Stomach (tissue), 8 donors: ENCODE measurements at regions not wholly inside any gene's neighbourhood (a gene's known extent, or its start where the extent isn't known, plus 50 kb on each side); places are given as distances from the start of the nearest gene placed in this dataset.

ENCODE experiments used
- DNase-seq, 2 donors: peaks; one replicate each; pipeline versions ENCODE4 v3.0.0 to v3.0.0-alpha.2; 2013 to 2019
- H3K27ac ChIP-seq, 5 donors: fragments of 200-600 bp in 4 of 5; sonication (generic) in 4 of 5; one replicate each; pipeline ENCODE4 v1.5.1; 2013 to 2019; ENCODE audit warnings: mild to moderate bottlenecking in 1 of 5, moderate library complexity in 1 of 5
- H3K27me3 ChIP-seq, 3 donors: fragments of 200-600 bp; sonication (generic); one replicate each; pipeline ENCODE4 v1.5.1; 2017 to 2019; ENCODE audit warnings: mixed run types in 1 of 3
- H3K36me3 ChIP-seq, 4 donors: fragments of 200-600 bp; sonication (generic); 1 replicate in 3 of 4; 2 replicates in 1 of 4; pipeline ENCODE4 v1.5.1; 2016 to 2019
- H3K4me1 ChIP-seq, 4 donors: fragments of 200-600 bp; sonication (generic); one replicate each; pipeline ENCODE4 v1.5.1; 2016 to 2019
- H3K4me3 ChIP-seq, 4 donors: fragments of 200-600 bp; sonication (generic) in 3 of 4; one replicate each; pipeline ENCODE4 v1.5.1; 2016 to 2019; ENCODE audit warnings: mild to moderate bottlenecking in 1 of 4
- H3K9me3 ChIP-seq, 4 donors: fragments of 200-600 bp; sonication (generic); one replicate each; pipeline ENCODE4 v1.5.1; 2016 to 2019
- CTCF ChIP-seq, 7 experiments: fragments of 450-650 bp in 4 of 7; fragments of 200-600 bp in 3 of 7; sonication (generic) in 3 of 7; IDR thresholded peaks; one replicate each; pipeline ENCODE4 v1.5.1; 2016 to 2019; ENCODE audit warnings: antibody characterized with exemption in 7 of 7, control low read depth in 2 of 7, mild to moderate bottlenecking in 1 of 7
- EP300 ChIP-seq: sonication (generic); formaldehyde crosslinking; IDR thresholded peaks from one replicate; pipeline ENCODE4 v1.6.1; 2017; ENCODE audit warnings: antibody characterized with exemption
- POLR2A ChIP-seq, 4 donors: fragments of 450-650 bp; IDR thresholded peaks; one replicate each; pipeline ENCODE4 v1.6.1; 2016; ENCODE audit warnings: antibody characterized with exemption in 4 of 4, control low read depth in 2 of 4, mild to moderate bottlenecking in 1 of 4, moderate library complexity in 1 of 4
- POLR2AphosphoS5 ChIP-seq, 3 donors: sonication (generic); formaldehyde crosslinking; IDR thresholded peaks; one replicate each; pipeline ENCODE4 v1.6.1; 2016; ENCODE audit warnings: antibody characterized with exemption in 3 of 3
- WGBS, 5 donors: extraction: QIAGEN DNeasy Blood & Tissue Kit in 3 of 5; methylation state at CpG; one replicate each; pipeline versions ENCODE4 v1.1.5 to v1.1.7; 2013 to 2018; 5-methylcytosine and 5-hydroxymethylcytosine counted together
- intact Hi-C: fragments of 100-400 bp; cut with DNase I; formaldehyde crosslinking; loops from one replicate; pipeline ENCODE4 v1.15.1; 2023; ENCODE audit warnings: low total_unique reads
- donor health status: healthy with polysubstance abuse.
- donor health status: Bipolar disorder and iron deficiency.
- donor health status: healthy.

GRCh38 chr4:125705681-125706080, 390.9 kb downstream of the FAT4 start:
- no peaks in the 10 kb centered on the region for H3K36me3 ChIP-seq
- 54 to 74% (median 56%) methylated on average over 1 of the region's 1 CpG for WGBS, 5 donors
- H3K9me3 ChIP-seq, result peaks cover 0 to 5% (median 0%) of the 10 kb centered on the region in 4 donors
- no peak for TF ChIP-seq POLR2A (IDR thresholded peaks at IDR 0.05)
- TF ChIP-seq POLR2AphosphoS5 (IDR thresholded peaks at IDR 0.05), result no peak
- TF ChIP-seq EP300, result no peak
- TF ChIP-seq CTCF (IDR thresholded peaks at IDR 0.05), result no peak
- no peaks in the 10 kb centered on the region for H3K4me1 ChIP-seq
- H3K4me3 ChIP-seq, result no peak overlapping the region
- H3K27ac ChIP-seq, result no peak overlapping the region
- intact Hi-C loops, result no loop called here
- H3K27me3 ChIP-seq, result no peaks in the 10 kb centered on the region
- DNase-seq, result no peak

GRCh38 chr4:125707397-125707796, 392.6 kb downstream of the FAT4 start:
- no peak for DNase-seq
- WGBS, 5 donors, result 95 to 98% (median 96%) methylated on average over 17 of the region's 17 CpGs
- TF ChIP-seq EP300 (no peak), POLR2AphosphoS5 (IDR thresholded peaks at IDR 0.05) (no peak), CTCF (IDR thresholded peaks at IDR 0.05) (no peak), POLR2A (IDR thresholded peaks at IDR 0.05) (no peak)
- intact Hi-C loops, result no loop called here
- Histone ChIP-seq H3K36me3 (no peaks in the 10 kb centered on the region), H3K9me3 (peaks cover 0 to 5% (median 0%) of the 10 kb centered on the region in 4 donors), H3K4me1 (no peaks in the 10 kb centered on the region), H3K4me3 (no peak overlapping the region), H3K27me3 (no peaks in the 10 kb centered on the region), H3K27ac (no peak overlapping the region)

- DNase-seq, result no peak
- TF ChIP-seq EP300 (no peak), CTCF (IDR thresholded peaks at IDR 0.05) (no peak), POLR2A (IDR thresholded peaks at IDR 0.05) (no peak), POLR2AphosphoS5 (IDR thresholded peaks at IDR 0.05) (no peak)
- no peaks in the 10 kb centered on the region for H3K4me1 ChIP-seq
- intact Hi-C loops, result no loop called here
- no peak overlapping the region for H3K4me3 ChIP-seq
- no peaks in the 10 kb centered on the region for H3K27me3 ChIP-seq
- no peaks in the 10 kb centered on the region for H3K36me3 ChIP-seq
- no peak overlapping the region for H3K27ac ChIP-seq
- H3K9me3 ChIP-seq, result peaks cover 0 to 5% (median 0%) of the 10 kb centered on the region in 4 donors
These were observed 396.0 kb downstream of the FAT4 start for GRCh38 chr4:125710766-125711165.

GRCh38 chr4:125714049-125714448, 399.3 kb downstream of the FAT4 start:
- Histone ChIP-seq H3K9me3 (peaks cover 0 to 2% (median 0%) of the 10 kb centered on the region in 4 donors), H3K27me3 (no peaks in the 10 kb centered on the region), H3K4me3 (no peak overlapping the region), H3K36me3 (no peaks in the 10 kb centered on the region), H3K27ac (no peak overlapping the region), H3K4me1 (no peaks in the 10 kb centered on the region)
- WGBS, 5 donors, result 91 to 96% (median 95%) methylated on average over 3 of the region's 3 CpGs
- no peak for DNase-seq
- TF ChIP-seq POLR2AphosphoS5 (IDR thresholded peaks at IDR 0.05), result no peak
- intact Hi-C loops, result no loop called here

- H3K4me1 ChIP-seq, result no peaks in the 10 kb centered on the region
- H3K27me3 ChIP-seq, result no peaks in the 10 kb centered on the region
- TF ChIP-seq POLR2A (IDR thresholded peaks at IDR 0.05) (no peak), POLR2AphosphoS5 (IDR thresholded peaks at IDR 0.05) (no peak), CTCF (IDR thresholded peaks at IDR 0.05) (no peak), EP300 (no peak)
- H3K36me3 ChIP-seq, result no peaks in the 10 kb centered on the region
- intact Hi-C loops, result no loop called here
- H3K4me3 ChIP-seq, result no peak overlapping the region
- peaks cover 0 to 2% (median 0%) of the 10 kb centered on the region in 4 donors for H3K9me3 ChIP-seq
- no peak for DNase-seq
- H3K27ac ChIP-seq, result no peak overlapping the region
These were observed 400.1 kb downstream of the FAT4 start for GRCh38 chr4:125714845-125715244.
